Activated CD8-positive, alpha-beta T cell treated with anti-CD3 and anti-CD28 coated beads for 36 hours (primary cell): ENCODE measurements at regions not wholly inside any gene's neighbourhood (a gene's known extent, or its start where the extent isn't known, plus 50 kb on each side); places are given as distances from the start of the nearest gene placed in this dataset.

Experiments
- ATAC-seq: fragments of 200-7000 bp; cut with Tn5 transposase; one replicate; pipeline ENCODE4 v1.10.0; 2021; ENCODE audit warnings: mild to moderate bottlenecking, moderate library complexity
- CTCF ChIA-PET: fragments of 350-600 bp; sonication (Branson Sonifier 250); formaldehyde crosslinking; loops from one replicate; lab custom pipeline; 2021; ENCODE audit warnings: antibody characterized with exemption; lab: Charles Lee
- POLR2A ChIA-PET: fragments of 350-600 bp; sonication (Branson Sonifier 250); formaldehyde crosslinking; loops from one replicate; lab custom pipeline; 2021; ENCODE audit warnings: antibody characterized with exemption; lab: Charles Lee
- DNase-seq: peaks from one replicate; pipeline ENCODE4 v3.0.0-alpha.2; 2020
- H3K27ac Mint-ChIP-seq: one replicate; pipeline ENCODE4 v1.8.0; 2021; ENCODE audit warnings: mild to moderate bottlenecking, mixed read lengths
- H3K27me3 Mint-ChIP-seq: one replicate; pipeline ENCODE4 v1.8.0; 2021; ENCODE audit warnings: mixed read lengths
- H3K36me3 Mint-ChIP-seq: one replicate; pipeline ENCODE4 v1.8.0; 2021; ENCODE audit warnings: low read depth, mixed read lengths
- H3K4me1 Mint-ChIP-seq: one replicate; pipeline ENCODE4 v1.8.0; 2021; ENCODE audit warnings: low read depth, mixed read lengths
- H3K4me3 Mint-ChIP-seq: one replicate; pipeline ENCODE4 v1.8.0; 2021; ENCODE audit warnings: mild to moderate bottlenecking, moderate library complexity, mixed read lengths
- H3K9me3 Mint-ChIP-seq: one replicate; pipeline ENCODE4 v1.8.0; 2021; ENCODE audit warnings: mixed read lengths
- intact Hi-C: fragments of 100-400 bp; cut with micrococcal nuclease; formaldehyde crosslinking; loops from one replicate; pipeline ENCODE4 v1.10.0; 2022
- TF ChIP-seq, protein P1 (sequence below): fragments of 200-600 bp; IDR thresholded peaks from one replicate; pipeline ENCODE4 v1.8.0; 2022; ENCODE audit warnings: antibody characterized with exemption, mild to moderate bottlenecking

DNA sequence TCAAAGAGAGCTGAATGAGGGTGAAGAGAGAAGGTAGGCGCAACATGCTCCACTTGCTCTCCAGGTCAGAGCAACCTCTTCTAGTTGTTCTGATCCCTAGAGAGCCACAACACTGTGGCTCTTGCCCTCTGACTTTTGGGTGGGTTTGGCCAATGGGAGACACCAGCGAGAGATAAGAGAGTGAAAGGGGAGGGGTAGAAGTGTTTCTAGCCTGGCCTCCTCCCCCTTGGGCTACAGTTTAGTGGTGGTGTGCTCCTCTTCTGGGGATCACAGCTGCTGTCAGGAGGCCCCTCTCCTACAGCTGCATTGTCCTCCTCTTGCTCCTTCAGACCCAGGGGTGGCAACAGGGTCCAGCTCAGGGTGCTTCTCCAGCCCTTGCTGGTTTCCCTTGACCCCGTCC, 454.8 kb downstream of the FUT8 start:
- Mint-ChIP-seq H3K36me3 (no peaks in the 10 kb centered on the region), H3K4me1 (peaks cover 42% of the 10 kb centered on the region), H3K27ac (no peak overlapping the region), H3K4me3 (no peak overlapping the region), H3K27me3 (no peaks in the 10 kb centered on the region), H3K9me3 (no peaks in the 10 kb centered on the region)
- TF ChIP-seq, protein P1, sequence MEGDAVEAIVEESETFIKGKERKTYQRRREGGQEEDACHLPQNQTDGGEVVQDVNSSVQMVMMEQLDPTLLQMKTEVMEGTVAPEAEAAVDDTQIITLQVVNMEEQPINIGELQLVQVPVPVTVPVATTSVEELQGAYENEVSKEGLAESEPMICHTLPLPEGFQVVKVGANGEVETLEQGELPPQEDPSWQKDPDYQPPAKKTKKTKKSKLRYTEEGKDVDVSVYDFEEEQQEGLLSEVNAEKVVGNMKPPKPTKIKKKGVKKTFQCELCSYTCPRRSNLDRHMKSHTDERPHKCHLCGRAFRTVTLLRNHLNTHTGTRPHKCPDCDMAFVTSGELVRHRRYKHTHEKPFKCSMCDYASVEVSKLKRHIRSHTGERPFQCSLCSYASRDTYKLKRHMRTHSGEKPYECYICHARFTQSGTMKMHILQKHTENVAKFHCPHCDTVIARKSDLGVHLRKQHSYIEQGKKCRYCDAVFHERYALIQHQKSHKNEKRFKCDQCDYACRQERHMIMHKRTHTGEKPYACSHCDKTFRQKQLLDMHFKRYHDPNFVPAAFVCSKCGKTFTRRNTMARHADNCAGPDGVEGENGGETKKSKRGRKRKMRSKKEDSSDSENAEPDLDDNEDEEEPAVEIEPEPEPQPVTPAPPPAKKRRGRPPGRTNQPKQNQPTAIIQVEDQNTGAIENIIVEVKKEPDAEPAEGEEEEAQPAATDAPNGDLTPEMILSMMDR: no peak
- ChIA-PET CTCF (interaction anchor here (0.9 to 3.3 kb wide), 5 partner anchors 12 to 204 kb away, joined by 3 to 11 read pairs (median 3); no protein-coding TSS in a partner anchor), POLR2A (interaction anchor here (0.6 to 1.3 kb wide), 2 partner anchors 21 to 579 kb away, joined by 3 read pairs; no protein-coding TSS in a partner anchor)
- intact Hi-C loops: no loop called here
- DNase-seq (no peak), ATAC-seq (no peak)

DNA sequence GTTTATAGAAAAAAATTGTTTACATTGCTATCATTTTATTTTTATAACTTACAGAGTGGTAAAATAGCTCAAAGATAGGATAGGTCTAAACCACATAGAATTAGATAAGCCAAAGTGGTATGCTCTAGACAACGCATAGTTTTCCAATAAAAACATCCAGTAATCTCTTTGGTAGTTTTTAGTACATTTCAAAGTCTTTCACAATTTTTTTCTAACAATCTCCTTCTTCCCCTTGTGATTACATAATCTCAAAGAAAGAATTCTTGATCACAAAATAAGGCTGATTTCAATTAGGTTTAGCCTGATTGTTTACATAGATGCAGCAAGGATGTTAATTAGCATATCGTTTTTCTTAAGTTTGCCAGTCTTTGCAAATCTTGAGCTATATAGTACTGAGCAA, 460.0 kb downstream of the FUT8 start:
- ChIA-PET CTCF (no interaction called here), POLR2A (interaction anchor here (0.8 kb wide), 1 partner anchor 1765 kb away, joined by 3 read pairs; no protein-coding TSS in a partner anchor)
- Mint-ChIP-seq H3K36me3 (no peaks in the 10 kb centered on the region), H3K9me3 (no peaks in the 10 kb centered on the region), H3K4me1 (peaks cover 3% of the 10 kb centered on the region), H3K27ac (no peak overlapping the region), H3K4me3 (no peak overlapping the region), H3K27me3 (no peaks in the 10 kb centered on the region)
- TF ChIP-seq, protein P1: no peak
- intact Hi-C loops: no loop called here
- no peak for ATAC-seq
- no peak for DNase-seq

DNA sequence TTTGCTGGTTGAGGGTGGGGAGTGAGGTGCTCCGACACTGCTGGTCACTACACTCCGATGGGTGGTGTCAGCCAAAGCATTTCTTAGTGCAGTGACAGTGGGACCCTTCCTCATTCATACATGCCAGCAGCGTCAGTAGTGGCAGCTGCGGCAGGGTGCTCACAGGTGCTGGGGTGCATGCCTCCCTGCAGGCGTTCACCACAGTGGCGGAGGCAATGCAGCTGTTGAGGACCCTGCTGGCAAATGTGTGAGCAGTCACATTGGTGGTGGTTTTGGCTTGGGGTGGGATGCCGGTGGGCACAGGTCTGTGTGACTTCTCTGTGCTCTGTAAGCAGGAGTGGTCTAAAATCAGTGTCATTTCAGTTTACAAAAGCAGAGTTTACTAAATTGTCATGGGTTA, 464.6 kb downstream of the FUT8 start:
- H3K4me1 Mint-ChIP-seq: peaks cover 18% of the 10 kb centered on the region
- intact Hi-C loops: no loop called here
- no peak overlapping the region for H3K4me3 Mint-ChIP-seq
- H3K27ac Mint-ChIP-seq: peak overlapping the region; percentile 77
- CTCF ChIA-PET: interaction anchor here (1.1 to 5.8 kb wide), 4 partner anchors 10 to 83 kb away, joined by 3 to 48 read pairs (median 6); no protein-coding TSS in a partner anchor
- H3K27me3 Mint-ChIP-seq: no peaks in the 10 kb centered on the region
- H3K36me3 Mint-ChIP-seq: no peaks in the 10 kb centered on the region
- ATAC-seq (no peak), DNase-seq (no peak)
- TF ChIP-seq, protein P1: no peak
- H3K9me3 Mint-ChIP-seq: no peaks in the 10 kb centered on the region
- POLR2A ChIA-PET: no interaction called here

DNA sequence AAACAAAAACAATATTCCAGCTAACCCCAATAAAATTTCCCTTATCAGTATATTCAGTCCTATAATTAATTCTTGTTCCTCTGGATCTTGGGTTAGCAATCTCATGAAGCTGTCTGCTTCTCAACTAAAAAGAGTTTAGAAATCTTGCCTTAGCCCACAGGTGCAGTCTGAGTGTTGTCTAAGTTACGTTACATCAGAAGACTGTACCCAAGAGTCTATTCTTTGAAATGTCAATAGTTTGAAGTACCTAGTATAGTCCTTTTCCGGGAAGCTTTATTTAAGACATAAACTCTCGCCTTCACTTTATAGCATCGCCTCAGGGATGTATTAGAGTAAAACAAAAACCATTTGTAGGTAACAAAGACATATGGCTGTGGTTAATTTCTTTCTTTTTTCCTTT, 465.1 kb downstream of the FUT8 start:
- Mint-ChIP-seq H3K27ac (peak overlapping the region; percentile 77), H3K4me3 (no peak overlapping the region), H3K27me3 (no peaks in the 10 kb centered on the region), H3K36me3 (no peaks in the 10 kb centered on the region), H3K9me3 (no peaks in the 10 kb centered on the region), H3K4me1 (peaks cover 18% of the 10 kb centered on the region)
- TF ChIP-seq, protein P1: no peak
- ChIA-PET CTCF (interaction anchor here (1.1 to 5.8 kb wide), 5 partner anchors 9 to 82 kb away, joined by 3 to 48 read pairs (median 6); no protein-coding TSS in a partner anchor), POLR2A (interaction anchor here (0.9 kb wide), 1 partner anchor 50 kb away, joined by 3 read pairs; no protein-coding TSS in a partner anchor)
- intact Hi-C loops: no loop called here
- DNase-seq: no peak
- ATAC-seq: peak; percentile 68

DNA sequence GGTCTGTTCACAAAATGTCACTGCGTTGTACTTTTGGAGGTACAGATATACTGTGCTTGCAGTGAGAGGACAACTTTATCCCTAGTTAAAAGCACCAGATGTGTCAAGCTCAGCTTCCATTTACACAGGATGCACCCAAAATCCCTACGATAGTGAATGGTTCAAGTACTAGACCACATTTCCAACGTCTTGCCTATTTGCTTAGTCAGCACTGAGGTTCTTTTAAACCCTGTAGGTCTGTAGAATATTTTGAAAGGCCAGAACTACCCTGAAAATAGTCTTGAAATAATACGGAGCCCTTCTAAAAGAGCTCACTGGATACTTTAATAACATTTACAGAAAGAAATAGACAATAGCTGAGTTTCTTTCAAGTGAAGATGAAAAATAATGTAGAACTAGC, 466.1 kb downstream of the FUT8 start:
- ATAC-seq: no peak
- intact Hi-C loops: no loop called here
- POLR2A ChIA-PET: interaction anchor here (0.9 to 1.5 kb wide), 4 partner anchors 34 to 71 kb away, joined by 3 to 5 read pairs (median 3); no protein-coding TSS in a partner anchor

More for the DNA sequence above, 466.1 kb downstream of the FUT8 start:
- CTCF ChIA-PET: interaction anchor here (1.1 to 5.8 kb wide), 7 partner anchors 8 to 81 kb away, joined by 3 to 48 read pairs (median 6); no protein-coding TSS in a partner anchor
- DNase-seq: no peak
- Mint-ChIP-seq H3K27me3 (no peaks in the 10 kb centered on the region), H3K4me1 (peaks cover 18% of the 10 kb centered on the region), H3K4me3 (no peak overlapping the region), H3K9me3 (no peaks in the 10 kb centered on the region), H3K27ac (peak overlapping the region; percentile 77), H3K36me3 (peaks cover 2% of the 10 kb centered on the region)
- TF ChIP-seq, protein P1: no peak
